Femur (tissue), 1 donor: ENCODE measurements at regions not wholly inside any gene's neighbourhood (a gene's known extent, or its start where the extent isn't known, plus 50 kb on each side); places are given as distances from the start of the nearest gene placed in this dataset.

Experiments
- DNase-seq: peaks from one replicate; pipeline ENCODE4 v3.0.0-alpha.2; 2017

DNA sequence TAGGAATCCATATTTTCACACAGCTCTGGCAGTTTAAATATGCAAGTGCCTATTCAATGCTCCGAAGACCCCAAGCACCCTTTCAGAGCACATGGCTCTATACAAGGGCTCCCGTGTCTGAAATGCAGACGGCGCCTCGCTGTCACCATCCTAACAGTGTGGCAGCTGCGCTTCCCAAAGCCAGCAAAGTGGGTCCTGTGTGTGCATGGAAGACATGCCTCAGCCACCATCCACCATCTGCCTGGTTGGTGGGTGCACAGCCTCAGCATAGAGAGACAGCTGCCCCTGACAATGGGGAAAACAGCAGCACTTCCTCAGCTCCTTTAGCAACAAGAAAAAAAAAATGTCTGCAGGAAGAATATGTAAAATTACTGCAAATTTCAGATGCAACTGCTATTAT is 218.1 kb downstream of the SP3 start:
- DNase-seq: no peak

DNA sequence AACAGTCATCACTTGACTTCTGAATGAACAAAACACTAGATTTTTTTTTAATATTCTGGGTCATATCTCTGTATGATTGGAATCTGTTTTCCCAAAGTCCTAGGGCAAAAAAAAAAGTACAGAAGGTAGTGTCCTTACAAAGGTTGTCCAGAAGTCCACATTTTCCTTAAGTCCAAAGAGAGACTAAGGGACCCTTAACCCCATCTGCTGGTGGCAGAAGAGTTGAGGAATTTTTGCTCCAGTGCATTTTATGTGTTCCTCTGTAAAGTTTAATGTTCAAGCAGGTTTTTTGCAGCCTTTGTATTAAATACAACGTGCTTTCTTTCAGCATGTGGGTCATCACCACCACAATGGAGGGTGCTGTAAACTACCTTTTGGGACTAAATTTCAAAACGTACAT is 215.9 kb downstream of the SP3 start:
- no peak for DNase-seq

GRCh38 chr2:173750353-173750801 is 214.8 kb downstream of the SP3 start:
- DNase-seq: peak; percentile 42

DNA sequence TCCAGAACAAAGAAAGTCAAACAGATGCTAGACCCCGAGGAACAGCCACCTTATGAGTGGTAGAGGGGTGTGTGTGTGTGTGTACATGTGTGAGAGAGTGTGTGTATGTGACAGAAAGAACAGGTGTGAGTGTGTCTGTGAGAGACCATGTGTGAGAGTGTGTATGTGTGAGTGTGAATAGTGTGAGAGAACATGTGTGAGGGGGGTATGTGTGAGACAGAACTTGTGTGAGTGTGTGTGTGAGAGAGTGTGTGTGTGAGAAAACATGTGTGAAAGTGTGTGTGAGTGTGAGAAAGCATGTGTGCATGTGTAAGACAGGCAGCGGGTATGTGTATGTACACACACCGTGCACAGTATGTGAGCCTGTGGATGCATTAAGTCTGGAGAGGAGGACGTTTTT is 214.3 kb downstream of the SP3 start:
- DNase-seq: no peak

- no peak for DNase-seq
These were observed 213.8 kb downstream of the SP3 start for GRCh38 chr2:173751245-173751975.

GRCh38 chr2:173752152-173752551 is 213.0 kb downstream of the SP3 start:
- no peak for DNase-seq

DNA sequence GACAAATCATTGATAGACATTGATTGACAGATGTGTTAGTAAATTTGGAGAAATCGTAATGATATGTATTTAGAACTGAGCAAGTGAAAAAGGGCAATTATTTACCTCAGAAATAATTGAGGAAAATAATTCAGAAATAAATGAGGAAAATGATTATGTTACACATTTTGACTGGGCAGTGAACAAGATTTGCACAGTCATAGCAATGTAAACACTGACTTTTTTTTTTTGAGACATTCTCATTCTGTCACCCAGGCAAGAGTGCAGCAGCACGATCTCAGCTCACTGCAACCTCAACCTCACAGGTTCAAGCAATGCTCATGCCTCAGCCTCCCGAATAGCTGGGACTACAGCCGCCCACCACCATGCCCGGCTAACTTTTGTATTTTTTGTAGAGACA is 211.7 kb downstream of the SP3 start:
- no peak for DNase-seq

DNA sequence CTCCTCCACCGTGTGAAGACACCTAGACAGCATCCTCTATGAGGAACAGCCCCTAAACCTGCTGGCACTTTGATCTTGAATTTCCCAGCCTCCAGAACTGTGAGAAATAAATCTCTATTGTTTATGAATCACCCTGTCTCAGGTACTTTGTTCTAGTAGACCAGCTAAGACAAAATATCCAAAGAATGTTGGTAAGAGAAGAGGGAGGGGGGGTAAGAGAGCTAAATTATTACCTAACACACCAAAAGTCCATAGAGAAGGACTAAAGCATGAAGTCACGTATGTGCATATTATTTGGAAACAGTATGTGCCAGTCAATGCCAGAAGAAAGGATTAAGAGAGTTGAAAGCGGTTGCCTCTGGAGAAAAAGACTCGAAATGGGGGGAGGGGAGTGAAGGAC is 211.0 kb downstream of the SP3 start:
- no peak for DNase-seq

DNA sequence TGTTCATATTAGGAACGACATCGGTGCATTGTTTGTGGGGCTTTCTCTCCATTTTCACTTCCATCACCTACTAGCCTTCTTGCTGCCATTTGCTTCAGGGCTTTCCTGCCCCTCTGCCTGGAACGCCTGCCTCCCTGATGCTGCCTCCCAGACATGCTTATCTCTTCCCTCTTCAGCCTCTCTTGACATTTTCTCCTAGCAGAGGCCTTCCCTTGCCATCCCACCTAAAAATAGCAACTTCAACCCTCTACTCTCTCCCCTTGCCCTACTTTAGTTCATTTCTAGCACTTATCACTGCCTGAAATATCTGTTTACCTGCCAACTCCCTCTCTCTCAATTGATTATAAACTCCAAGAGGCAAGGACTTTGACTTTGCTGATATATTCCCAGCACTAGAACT is 210.3 kb downstream of the SP3 start:
- no peak for DNase-seq

DNA sequence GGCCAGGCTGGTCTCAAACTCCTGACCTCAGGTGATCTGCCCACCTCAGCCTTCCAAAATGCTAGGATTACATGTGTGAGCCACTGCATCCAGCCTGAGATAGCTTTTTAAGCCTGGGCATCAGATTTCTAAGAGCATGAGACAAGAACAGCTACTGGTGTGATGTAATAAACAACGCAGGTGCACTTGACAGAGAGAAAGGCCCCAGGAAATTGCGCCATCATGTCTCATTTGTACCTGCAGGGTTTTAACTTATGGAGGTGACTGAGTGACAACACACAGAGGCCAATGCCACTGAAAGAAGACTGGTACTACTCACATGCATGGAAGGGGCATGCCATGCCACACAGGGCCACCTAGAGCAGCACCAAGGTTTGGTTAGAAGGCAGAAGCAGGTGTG is 209.4 kb downstream of the SP3 start:
- no peak for DNase-seq

DNA sequence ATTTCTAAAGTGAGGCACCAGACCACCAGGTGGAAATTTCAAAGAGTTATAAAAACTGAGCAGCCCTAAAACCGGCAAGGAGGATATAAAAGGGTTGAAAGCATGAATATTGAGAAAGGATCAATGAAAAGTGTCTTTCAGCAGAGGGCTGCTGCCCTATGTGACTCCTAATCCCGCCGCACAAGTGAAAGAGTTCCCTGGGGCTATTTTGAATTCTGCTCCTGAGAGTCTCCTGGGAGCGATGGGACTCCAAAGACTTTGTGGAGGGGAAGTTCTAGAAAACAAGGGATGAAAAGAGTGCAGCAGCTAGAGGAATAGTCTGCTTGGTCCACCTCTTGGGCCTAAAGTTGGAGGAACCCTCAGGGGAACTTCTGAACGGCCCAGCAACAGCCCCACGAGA is 205.2 kb downstream of the SP3 start:
- DNase-seq: no peak

- DNase-seq: no peak
These were observed 204.6 kb downstream of the SP3 start for GRCh38 chr2:173760553-173760952.

DNA sequence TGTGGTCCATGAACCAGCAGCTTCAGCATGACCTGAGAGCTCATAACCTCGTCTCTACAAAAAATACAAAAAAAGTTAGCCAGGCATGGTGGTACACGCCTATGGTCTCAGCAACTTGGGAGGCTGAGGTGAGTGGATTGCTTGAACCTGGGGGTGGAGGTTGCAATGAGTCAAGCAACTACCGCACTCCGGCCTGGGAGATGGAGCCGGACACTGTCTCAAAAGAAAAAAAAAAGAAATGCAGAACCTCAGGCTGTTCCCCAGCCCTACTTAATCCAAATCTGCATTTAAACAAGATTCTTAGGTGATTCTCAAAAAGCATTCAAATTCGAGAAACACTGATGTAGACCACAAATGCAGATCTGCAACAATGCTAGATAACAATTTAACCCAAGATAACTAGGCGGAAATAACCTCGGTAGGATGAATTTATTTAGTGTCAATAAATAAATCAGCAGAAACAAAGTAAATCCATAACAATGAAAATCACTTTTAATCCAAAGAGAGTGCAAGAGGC is 203.5 kb downstream of the SP3 start:
- DNase-seq: no peak

DNA sequence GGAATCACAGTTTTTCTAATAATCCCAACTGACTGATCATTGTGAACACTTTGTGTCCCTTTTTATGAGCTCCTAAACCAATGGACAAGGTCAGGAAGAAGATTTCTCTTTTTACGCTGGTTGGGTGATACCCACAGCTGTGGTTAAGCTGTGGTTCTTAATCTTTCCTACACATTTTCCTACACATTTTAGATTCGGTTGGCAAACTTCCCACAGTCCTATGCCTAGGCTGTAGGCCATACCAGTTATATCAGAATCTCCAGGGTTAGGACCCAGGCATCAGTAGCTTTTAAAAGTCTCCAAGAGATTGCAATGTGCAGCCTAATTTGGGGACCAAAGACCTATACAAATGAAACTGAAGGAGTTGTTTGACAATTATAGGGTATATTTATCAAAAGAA is 203.0 kb downstream of the SP3 start:
- DNase-seq: no peak

DNA sequence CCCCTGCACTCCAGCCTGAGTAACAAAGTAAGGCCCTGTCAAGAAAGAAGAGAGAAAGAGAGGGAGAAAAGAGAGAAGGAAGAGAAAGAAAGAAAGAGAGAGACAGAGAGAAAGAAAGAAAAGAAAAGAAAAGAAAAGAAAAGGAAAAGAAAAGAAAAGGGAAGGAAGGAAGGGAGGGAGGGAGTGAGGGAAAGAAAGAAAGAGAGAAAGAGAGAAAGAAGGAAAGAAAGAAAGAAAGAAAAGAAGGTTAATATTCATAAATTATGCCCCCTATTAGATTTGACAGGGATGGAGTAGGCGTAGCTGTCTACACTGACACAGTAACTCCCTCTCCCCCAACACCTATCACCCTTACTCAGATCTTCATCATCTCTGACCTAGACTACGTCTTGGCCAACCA is 202.3 kb downstream of the SP3 start:
- no peak for DNase-seq

DNA sequence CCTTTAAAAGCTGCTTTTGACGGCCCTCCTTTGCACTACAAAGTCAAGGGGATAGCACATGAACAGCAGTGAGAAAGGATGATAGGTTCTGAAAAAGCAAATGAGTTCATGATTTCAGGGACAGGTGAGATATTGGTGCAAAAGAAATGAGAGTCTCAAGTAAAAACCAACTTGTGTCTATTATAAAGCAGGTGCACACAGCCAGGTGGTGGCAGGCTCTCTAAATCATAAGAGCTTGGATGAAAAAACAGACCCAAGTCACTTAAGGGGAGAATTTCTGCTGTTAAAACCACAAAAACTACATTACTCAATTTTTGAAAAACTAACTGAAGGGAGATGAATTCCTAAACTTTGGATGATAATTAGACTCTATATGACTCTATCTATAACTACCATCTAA is 201.5 kb downstream of the SP3 start:
- DNase-seq: no peak

DNA sequence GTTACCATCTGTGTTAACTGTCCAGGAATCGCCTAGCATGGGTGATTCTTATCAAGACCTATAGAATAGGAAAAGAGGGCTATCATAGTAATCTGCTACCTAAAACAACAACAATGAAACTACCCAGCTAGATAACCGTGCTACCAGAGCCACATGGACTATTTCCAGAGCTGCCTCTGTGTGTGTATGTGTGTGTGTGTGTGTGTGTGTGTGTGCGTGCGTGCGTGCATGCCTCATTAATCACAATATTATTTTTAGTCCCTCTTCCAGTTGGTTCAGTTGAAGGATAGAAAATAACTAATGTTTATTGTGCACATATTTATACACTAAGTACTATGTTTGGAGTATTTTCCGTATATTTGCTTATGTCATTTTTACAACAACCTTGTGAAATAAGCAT is 201.1 kb downstream of the SP3 start:
- no peak for DNase-seq

- DNase-seq: no peak
These were observed 198.5 kb downstream of the SP3 start for GRCh38 chr2:173766537-173767289.

DNA sequence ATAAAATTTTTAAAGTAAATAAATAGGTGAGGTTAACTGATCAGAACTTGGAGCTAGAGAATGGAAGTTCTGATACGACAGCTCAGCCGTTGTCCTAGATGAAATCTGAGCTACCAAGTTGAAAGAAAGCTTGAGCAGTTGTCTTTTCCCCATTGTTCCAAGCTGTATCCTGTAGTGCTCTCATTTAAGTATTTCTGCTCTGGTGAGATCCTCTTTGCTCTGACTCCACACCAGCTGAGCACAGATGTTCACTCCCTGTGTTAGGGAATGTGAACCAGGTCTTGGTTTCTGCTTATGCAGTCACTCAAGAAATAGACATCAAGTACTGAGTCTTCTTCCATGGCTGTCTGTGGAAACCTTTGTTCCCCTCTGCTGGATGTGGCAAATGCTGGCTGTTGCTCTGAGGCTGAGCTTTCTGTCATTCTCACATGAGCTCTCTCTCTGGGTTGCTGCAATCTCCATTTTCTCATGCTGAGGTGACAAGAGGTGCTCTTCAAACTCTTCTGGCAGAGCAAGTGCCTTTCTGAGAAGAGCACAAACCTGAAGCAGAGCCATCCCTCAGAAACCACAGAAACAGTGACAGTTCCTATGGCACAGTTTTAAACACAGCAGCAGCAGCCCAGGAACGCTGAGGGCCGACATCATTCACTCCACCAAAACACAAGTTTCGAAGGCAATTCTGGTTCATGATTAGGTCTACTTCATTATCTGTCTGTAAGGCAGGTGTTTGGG is 194.1 kb downstream of the SP3 start:
- no peak for DNase-seq

DNA sequence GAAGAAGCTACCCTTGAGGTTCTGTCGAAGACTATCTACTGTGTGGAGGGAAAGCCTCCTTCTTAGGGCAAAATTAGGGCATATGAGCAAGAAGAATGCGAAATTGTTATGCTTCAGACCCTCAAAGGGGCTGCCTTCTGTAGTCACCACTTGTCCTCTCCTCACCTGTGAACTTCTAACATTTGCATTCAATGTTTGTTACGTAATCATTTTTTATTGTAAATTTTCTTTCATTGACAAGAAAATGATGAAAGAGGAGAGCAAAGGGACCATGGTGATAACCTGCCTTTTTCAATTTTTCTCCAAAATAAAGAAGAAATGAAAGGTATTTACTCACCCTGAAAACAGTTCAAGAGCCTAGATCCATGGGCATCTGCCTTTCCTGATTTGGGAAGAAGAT is 193.0 kb downstream of the SP3 start:
- DNase-seq: no peak

DNA sequence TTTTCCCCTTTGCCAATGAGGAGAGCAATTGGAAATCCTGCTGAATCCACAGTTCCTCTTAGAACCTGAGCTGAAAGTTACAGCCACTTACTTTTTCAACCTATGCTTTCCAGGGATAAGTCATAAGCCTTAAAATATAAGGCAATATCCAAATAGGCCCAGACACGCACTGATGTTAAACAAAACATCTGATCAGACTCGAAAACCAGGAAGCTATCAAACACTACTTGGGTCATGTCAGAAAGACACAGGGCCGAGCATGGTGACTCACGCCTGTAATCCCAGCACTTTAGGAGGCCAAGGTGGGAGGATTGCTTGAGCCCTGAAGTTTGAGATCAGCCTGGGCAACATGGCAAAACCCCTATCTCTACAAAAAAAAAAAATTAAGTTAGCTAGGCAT is 192.1 kb downstream of the SP3 start:
- DNase-seq: no peak

DNA sequence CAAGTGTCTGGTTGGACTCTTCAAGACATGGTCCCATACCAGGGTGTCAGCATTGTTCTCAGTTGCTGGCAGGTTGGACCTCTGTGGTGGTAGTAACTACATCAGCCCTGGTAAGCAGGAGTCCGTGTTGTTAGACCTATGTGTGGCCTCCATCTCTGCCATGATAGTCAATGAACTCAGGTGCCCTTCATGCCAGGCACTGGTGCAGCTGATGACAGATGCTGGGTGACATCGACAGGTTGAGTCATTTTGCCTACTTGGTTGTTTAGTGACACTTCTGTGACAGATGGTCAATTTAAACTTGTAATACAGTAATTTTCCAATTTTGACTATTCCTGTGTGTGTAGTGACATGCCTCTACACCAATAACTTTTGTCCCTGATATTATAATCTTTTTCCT is 189.7 kb downstream of the SP3 start:
- DNase-seq: no peak

DNA sequence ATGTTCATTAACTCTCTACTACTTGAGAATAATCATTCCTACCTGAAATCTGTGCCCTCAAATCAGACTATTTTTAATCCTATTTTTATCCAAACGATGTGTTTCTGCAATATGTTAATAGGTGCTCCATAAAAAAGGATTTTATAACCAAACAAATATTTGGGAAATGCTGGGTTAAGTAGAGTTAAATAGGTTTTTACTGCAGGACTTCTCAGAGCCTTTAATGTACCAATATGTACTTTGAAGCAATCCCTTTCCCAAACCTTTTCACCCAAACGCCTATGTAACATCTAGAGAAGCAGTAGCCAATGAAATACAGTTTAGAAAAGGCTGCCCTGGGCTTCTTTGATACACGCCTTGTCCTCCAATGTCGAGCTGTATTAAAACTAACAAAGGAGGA is 182.5 kb downstream of the SP3 start:
- DNase-seq: no peak

GRCh38 chr2:173783382-173783781 is 181.8 kb downstream of the SP3 start:
- DNase-seq: no peak
